A673 (cell line): ENCODE measurements at regions not wholly inside any gene's neighbourhood (a gene's known extent, or its start where the extent isn't known, plus 50 kb on each side); places are given as distances from the start of the nearest gene placed in this dataset.
"Not testable (repeated sequence)": the region's sequence is repeated elsewhere in the genome, so short reads cannot be mapped to it uniquely, and the experiment has no call there.

ENCODE experiments used
- BruUV-seq: library from RNA; stranded (reverse); fragments of 400-500 nt; replicated peaks from 2 replicates; lab custom pipeline; 2021; lab: Mats Ljungman, UMichigan
- CTCF ChIA-PET: fragments of 300-600 bp; sonication (Branson Sonifier 250); formaldehyde crosslinking; loops from one replicate; lab custom pipeline; 2022; ENCODE audit warnings: antibody characterized with exemption; lab: Charles Lee
- POLR2A ChIA-PET: fragments of 300-600 bp; sonication (Branson Sonifier 250); formaldehyde crosslinking; loops from one replicate; lab custom pipeline; 2022; ENCODE audit warnings: antibody characterized with exemption; ENCODE audit not compliant: low non-redundant PET; lab: Charles Lee
- DNase-seq: peaks from one replicate; pipeline ENCODE4 v3.0.0-alpha.2; 2015; ENCODE audit warnings: low spot score
- H3K27ac ChIP-seq: fragments of 200-600 bp; sonication (generic); 2 replicates; pipeline ENCODE4 v1.5.1; 2016; ENCODE audit warnings: mixed run types, low read depth, mild to moderate bottlenecking, mixed read lengths, antibody characterized with exemption, low read length; ENCODE audit not compliant: poor library complexity, severe bottlenecking
- H3K27me3 ChIP-seq: fragments of 200-600 bp; sonication (generic); replicated peaks from 2 replicates; pipeline ENCODE4 v1.6.1; 2017; ENCODE audit warnings: mixed run types, low read depth, mild to moderate bottlenecking, mixed read lengths, antibody characterized with exemption, low read length; ENCODE audit not compliant: insufficient read depth, poor library complexity
- H3K36me3 ChIP-seq: fragments of 200-600 bp; sonication (generic); 2 replicates; pipeline ENCODE4 v1.6.1; 2016; ENCODE audit warnings: mixed run types, mild to moderate bottlenecking, mixed read lengths, antibody characterized with exemption, low read length; ENCODE audit not compliant: insufficient read depth, poor library complexity, severe bottlenecking
- H3K4me1 ChIP-seq: fragments of 200-600 bp; sonication (generic); 2 replicates; pipeline ENCODE4 v1.6.1; 2017; ENCODE audit warnings: mixed run types, mild to moderate bottlenecking, mixed read lengths, antibody characterized with exemption, low read length; ENCODE audit not compliant: insufficient read depth, poor library complexity, severe bottlenecking
- H3K4me3 ChIP-seq: fragments of 200-600 bp; sonication (generic); 2 replicates; pipeline ENCODE4 v1.5.1; 2016; ENCODE audit warnings: low read depth, mixed run types, mild to moderate bottlenecking, mixed read lengths, low read length; ENCODE audit not compliant: poor library complexity, severe bottlenecking
- H3K9me3 ChIP-seq: fragments of 200-600 bp; sonication (generic); 2 replicates; pipeline ENCODE4 v1.6.1; 2016; ENCODE audit warnings: mixed run types, low read depth, mild to moderate bottlenecking, mixed read lengths, antibody characterized with exemption, low read length; ENCODE audit not compliant: poor library complexity, severe bottlenecking
- EZH2 ChIP-seq: fragments of 200-600 bp; sonication (generic); IDR thresholded peaks from 2 replicates; pipeline ENCODE4 v1.6.1; 2017; ENCODE audit warnings: borderline replicate concordance, low read depth, mild to moderate bottlenecking, mixed read lengths, antibody characterized with exemption, low read length; ENCODE audit not compliant: poor library complexity, severe bottlenecking
- intact Hi-C: fragments of 100-400 bp; cut with micrococcal nuclease; formaldehyde crosslinking; loops from one replicate; pipeline ENCODE4 v1.10.0; 2022; ENCODE audit not compliant: unreplicated experiment
- TF ChIP-seq, protein P1 (sequence below): fragments of 300-800, 200-600 bp; sonication (generic); conservative IDR thresholded peaks from 2 replicates; pipeline ENCODE4 v1.5.1; 2017; ENCODE audit warnings: low read depth, mild to moderate bottlenecking, antibody characterized with exemption, low read length, moderate library complexity, mixed read lengths

DNA sequence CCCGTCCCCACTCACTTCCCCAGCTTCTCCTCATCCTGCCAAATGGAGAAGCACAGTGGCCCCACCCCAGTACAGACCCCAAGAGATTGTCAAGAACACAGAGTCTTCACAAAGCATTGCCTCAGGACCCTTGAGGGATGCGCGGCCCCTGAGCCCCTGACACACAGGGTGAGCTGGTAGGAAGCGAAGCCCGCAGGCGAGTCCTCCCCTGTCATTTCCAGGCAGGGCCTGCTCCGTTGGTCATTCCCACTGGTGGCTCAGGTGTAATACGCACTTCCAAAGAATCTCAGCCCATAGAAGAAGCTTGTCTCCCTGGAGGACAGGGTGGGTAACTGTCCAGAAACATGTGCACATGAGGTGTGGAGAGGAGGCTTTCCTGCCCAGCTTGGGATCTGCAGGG, 404.2 kb downstream of the THBS2 start:
- ChIA-PET CTCF (no interaction called here), POLR2A (no interaction called here)
- Histone ChIP-seq H3K27me3 (no peaks in the 10 kb centered on the region), H3K4me3 (no peak overlapping the region), H3K36me3 (no peaks in the 10 kb centered on the region), H3K27ac (no peak overlapping the region), H3K9me3 (no peaks in the 10 kb centered on the region), H3K4me1 (no peaks in the 10 kb centered on the region)
- BruUV-seq = no TSS peak
- no peak for TF ChIP-seq EZH2
- TF ChIP-seq, protein P1, sequence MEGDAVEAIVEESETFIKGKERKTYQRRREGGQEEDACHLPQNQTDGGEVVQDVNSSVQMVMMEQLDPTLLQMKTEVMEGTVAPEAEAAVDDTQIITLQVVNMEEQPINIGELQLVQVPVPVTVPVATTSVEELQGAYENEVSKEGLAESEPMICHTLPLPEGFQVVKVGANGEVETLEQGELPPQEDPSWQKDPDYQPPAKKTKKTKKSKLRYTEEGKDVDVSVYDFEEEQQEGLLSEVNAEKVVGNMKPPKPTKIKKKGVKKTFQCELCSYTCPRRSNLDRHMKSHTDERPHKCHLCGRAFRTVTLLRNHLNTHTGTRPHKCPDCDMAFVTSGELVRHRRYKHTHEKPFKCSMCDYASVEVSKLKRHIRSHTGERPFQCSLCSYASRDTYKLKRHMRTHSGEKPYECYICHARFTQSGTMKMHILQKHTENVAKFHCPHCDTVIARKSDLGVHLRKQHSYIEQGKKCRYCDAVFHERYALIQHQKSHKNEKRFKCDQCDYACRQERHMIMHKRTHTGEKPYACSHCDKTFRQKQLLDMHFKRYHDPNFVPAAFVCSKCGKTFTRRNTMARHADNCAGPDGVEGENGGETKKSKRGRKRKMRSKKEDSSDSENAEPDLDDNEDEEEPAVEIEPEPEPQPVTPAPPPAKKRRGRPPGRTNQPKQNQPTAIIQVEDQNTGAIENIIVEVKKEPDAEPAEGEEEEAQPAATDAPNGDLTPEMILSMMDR = no peak
- intact Hi-C loops = no loop called here
- DNase-seq = no peak

DNA sequence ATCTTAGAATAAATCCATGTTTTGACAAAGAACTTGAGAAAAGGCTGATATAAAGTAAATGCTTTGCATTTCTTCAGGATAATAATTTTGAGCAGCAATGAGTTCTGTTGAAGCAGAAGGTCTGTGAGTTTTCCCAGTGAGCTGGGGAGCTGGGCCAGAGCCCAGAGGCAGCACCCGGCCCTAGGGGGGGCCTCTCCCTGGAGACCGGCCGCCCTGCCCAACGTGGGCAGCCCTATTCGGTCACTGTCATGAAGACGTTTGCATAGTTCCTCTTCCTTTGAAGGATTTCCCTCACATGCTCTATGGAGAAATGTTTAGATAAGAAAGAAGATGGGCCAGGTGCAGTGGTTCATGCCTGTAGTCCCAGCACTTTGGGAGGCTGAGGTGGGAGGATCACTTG, 404.8 kb downstream of the THBS2 start:
- CTCF ChIA-PET = no interaction called here
- intact Hi-C loops = no loop called here
- Histone ChIP-seq H3K27ac (no peak overlapping the region), H3K4me3 (no peak overlapping the region), H3K27me3 (no peaks in the 10 kb centered on the region), H3K36me3 (no peaks in the 10 kb centered on the region), H3K4me1 (no peaks in the 10 kb centered on the region), H3K9me3 (no peaks in the 10 kb centered on the region)
- POLR2A ChIA-PET = interaction anchor here (0.6 kb wide), 1 partner anchor 35 kb away, joined by 4 read pairs; no protein-coding TSS in a partner anchor
- no peak for DNase-seq
- no TSS peak for BruUV-seq
- TF ChIP-seq EZH2 = no peak

DNA sequence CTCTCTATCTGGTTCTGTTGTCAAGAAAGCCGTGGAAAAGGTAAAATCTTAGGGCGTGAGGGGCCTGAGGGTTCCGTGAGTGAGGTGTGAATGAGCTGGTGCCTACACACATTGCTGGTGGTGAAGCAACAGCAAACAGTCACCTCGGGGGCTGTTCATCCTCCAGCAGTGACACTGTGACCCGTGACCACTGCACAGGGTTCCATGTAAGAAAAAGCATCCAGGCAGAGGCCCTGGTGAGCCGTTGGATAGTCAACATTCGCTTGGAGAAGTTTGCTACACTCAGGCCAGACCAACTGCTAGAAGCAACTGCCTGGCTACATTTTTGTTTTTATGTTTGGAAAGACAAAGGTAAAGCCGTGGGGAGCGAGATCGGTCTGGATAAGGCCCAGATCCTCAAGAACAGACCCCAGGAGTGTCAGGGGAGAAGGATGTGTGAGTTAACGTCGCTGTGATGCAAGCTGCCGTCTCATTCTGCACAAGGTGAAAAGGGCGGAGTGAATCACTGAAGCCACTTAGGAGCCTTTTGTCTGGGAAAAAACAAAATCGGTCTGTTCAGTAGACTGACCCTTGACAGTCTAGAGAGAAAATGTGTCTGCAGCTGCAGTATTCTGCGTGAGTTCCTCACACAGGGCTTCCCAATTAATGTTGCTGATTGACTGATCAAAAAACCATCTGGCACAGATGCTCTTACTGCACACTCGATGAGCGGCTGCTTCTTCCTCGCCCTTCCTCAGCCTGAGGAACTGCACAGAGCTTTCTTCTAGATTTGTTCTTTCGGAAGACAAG, 404.0 kb downstream of the SMOC2 start:
- ChIA-PET CTCF (no interaction called here), POLR2A (no interaction called here)
- no TSS peak for BruUV-seq
- TF ChIP-seq, protein P1 = no peak
- TF ChIP-seq EZH2 = no peak
- Histone ChIP-seq H3K9me3 (no peaks in the 10 kb centered on the region), H3K27ac (no peak overlapping the region), H3K27me3 (no peaks in the 10 kb centered on the region), H3K36me3 (no peaks in the 10 kb centered on the region), H3K4me3 (no peak overlapping the region), H3K4me1 (no peaks in the 10 kb centered on the region)
- no peak for DNase-seq
- intact Hi-C loops = no loop called here

DNA sequence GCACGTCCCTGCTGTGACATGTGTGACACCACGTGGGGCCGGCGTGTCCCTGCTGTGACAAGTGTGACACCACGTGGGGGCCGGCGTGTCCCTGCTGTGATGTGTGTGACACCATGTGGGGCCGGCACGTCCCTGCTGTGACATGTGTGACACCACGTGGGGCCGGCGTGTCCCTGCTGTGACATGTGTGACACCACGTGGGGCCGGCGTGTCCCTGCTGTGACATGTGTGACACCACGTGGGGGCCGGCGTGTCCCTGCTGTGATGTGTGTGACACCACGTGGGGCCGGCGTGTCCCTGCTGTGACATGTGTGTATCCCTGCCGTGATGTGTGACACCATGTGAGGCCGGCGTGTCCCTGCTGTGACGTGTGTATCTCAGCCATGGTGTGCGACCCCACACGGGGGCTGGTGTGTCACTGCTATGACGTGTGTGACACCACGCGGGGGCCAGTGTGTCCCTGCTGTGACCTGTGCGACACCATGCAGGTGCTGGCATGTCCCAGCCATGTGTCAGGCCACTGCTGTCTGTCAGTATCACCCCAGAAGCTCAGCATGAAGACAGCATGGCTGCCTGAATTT, 401.7 kb downstream of the SMOC2 start:
- CTCF ChIA-PET, H3K36me3 ChIP-seq, intact Hi-C loops, H3K9me3 ChIP-seq, BruUV-seq, H3K4me3 ChIP-seq, H3K27ac ChIP-seq, POLR2A ChIA-PET, H3K4me1 ChIP-seq, DNase-seq, H3K27me3 ChIP-seq: not testable (repeated sequence)
